ENCODE measurements at regions not wholly inside any gene's neighbourhood (a gene's known extent, or its start where the extent isn't known, plus 50 kb on each side); places are given as distances from the start of the nearest gene placed in this dataset.

- no peak for TF ChIP-seq CTCF (IDR thresholded peaks at IDR 0.05)
- no peak for TF ChIP-seq EP300 (IDR thresholded peaks at IDR 0.05)
- TF ChIP-seq POLR2A (IDR thresholded peaks at IDR 0.05), result no peak
Measured at GRCh38 chr22:47386812-47387510, 624.5 kb downstream of the TBC1D22A start.
